Lower lobe of right lung (tissue), 2 donors: ENCODE measurements at regions not wholly inside any gene's neighbourhood (a gene's known extent, or its start where the extent isn't known, plus 50 kb on each side); places are given as distances from the start of the nearest gene placed in this dataset.

Experiments
- ATAC-seq, 2 donors: fragments of 200-7000 bp; cut with Tn5 transposase; one replicate each; pipeline ENCODE4 v1.9.1; 2020 to 2022; ENCODE audit warnings: mild to moderate bottlenecking in 2 of 2, moderate library complexity in 2 of 2
- DNase-seq: peaks from one replicate; pipeline ENCODE4 v3.0.0-alpha.2; 2020
- H3K27ac ChIP-seq: fragments of 200-600 bp; one replicate; pipeline ENCODE4 v1.8.0; 2022
- H3K27me3 ChIP-seq: fragments of 200-600 bp; one replicate; pipeline ENCODE4 v1.8.0; 2022; ENCODE audit warnings: low read depth
- H3K36me3 ChIP-seq: fragments of 200-600 bp; one replicate; pipeline ENCODE4 v1.8.0; 2022; ENCODE audit warnings: mild to moderate bottlenecking
- H3K4me1 ChIP-seq: fragments of 200-600 bp; one replicate; pipeline ENCODE4 v1.8.0; 2022
- H3K4me3 ChIP-seq: fragments of 200-600 bp; one replicate; pipeline ENCODE4 v1.8.0; 2022; ENCODE audit warnings: mild to moderate bottlenecking
- H3K9me3 ChIP-seq: fragments of 200-600 bp; one replicate; pipeline ENCODE4 v1.8.0; 2022
- intact Hi-C: fragments of 100-400 bp; cut with DNase I; formaldehyde crosslinking; loops from one replicate; pipeline ENCODE4 v1.11.0; 2022
- TF ChIP-seq, protein P1 (sequence below): fragments of 200-600 bp; IDR thresholded peaks from one replicate; pipeline ENCODE4 v1.8.0; 2022; ENCODE audit warnings: antibody characterized with exemption, mild to moderate bottlenecking
- donor health status: DM: no; HTN: yes; CAD: no; lungs with severe emphysema.

DNA sequence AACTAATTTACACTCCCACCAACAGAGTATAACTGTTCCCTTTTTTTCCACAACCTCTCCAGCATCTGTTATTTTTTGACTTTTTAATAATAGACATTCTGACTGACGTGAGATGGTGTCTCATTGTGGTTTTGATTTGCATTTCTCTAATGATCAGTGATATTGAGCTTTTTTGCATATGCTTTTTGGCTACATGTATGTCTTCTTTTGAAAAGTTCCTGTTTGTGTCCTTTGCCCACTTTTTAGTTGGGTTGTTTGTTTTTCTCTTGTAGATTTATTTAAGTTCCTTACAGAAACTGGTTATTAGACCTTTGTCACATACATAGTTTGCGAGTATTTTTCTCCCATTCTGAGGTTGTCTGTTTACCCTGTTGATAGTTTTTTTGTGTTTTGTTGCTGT, 375.2 kb downstream of the MATN1 start:
- Histone ChIP-seq H3K27ac (no peak overlapping the region), H3K36me3 (no peaks in the 10 kb centered on the region), H3K27me3 (peaks cover 18% of the 10 kb centered on the region), H3K4me1 (no peaks in the 10 kb centered on the region), H3K9me3 (no peaks in the 10 kb centered on the region), H3K4me3 (no peak overlapping the region)
- TF ChIP-seq, protein P1, sequence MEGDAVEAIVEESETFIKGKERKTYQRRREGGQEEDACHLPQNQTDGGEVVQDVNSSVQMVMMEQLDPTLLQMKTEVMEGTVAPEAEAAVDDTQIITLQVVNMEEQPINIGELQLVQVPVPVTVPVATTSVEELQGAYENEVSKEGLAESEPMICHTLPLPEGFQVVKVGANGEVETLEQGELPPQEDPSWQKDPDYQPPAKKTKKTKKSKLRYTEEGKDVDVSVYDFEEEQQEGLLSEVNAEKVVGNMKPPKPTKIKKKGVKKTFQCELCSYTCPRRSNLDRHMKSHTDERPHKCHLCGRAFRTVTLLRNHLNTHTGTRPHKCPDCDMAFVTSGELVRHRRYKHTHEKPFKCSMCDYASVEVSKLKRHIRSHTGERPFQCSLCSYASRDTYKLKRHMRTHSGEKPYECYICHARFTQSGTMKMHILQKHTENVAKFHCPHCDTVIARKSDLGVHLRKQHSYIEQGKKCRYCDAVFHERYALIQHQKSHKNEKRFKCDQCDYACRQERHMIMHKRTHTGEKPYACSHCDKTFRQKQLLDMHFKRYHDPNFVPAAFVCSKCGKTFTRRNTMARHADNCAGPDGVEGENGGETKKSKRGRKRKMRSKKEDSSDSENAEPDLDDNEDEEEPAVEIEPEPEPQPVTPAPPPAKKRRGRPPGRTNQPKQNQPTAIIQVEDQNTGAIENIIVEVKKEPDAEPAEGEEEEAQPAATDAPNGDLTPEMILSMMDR: no peak
- ATAC-seq: no peak
- intact Hi-C loops: no loop called here
- no peak for DNase-seq

DNA sequence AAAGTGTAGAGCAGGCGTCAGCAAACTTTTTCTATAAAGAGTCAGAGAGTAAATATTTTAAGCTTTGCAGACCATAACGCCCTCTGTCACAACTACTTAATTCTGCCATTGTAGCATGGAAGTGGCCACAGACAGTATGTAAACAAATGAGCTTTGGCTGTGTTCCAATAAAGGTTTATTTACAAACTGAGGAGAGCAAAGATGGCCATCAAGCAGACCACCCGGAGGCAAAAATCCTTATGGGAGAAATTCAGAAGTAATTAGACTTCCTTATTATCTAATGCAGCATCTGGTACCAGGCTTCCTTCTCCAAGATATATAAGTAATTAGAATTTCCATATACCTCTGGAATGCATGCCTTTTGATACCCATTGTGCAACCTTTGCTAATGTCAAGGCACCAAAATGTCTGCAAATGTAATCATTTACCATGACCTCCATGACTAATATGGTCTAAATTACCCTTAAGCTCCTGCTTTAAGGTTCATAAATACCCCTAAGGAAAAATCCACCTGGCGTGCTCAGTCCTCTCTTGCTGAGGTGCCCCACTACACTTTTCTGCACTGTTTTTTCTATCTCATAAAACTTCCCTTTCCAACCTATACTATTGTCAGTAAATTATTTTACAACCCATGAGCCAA, 377.8 kb downstream of the MATN1 start:
- no peak overlapping the region for H3K4me3 ChIP-seq
- intact Hi-C loops: no loop called here
- no peak for ATAC-seq
- no peaks in the 10 kb centered on the region for H3K36me3 ChIP-seq
- H3K27ac ChIP-seq: no peak overlapping the region
- no peaks in the 10 kb centered on the region for H3K9me3 ChIP-seq
- no peak for DNase-seq
- TF ChIP-seq, protein P1: no peak
- H3K4me1 ChIP-seq: no peaks in the 10 kb centered on the region
- H3K27me3 ChIP-seq: peaks cover 43% of the 10 kb centered on the region

DNA sequence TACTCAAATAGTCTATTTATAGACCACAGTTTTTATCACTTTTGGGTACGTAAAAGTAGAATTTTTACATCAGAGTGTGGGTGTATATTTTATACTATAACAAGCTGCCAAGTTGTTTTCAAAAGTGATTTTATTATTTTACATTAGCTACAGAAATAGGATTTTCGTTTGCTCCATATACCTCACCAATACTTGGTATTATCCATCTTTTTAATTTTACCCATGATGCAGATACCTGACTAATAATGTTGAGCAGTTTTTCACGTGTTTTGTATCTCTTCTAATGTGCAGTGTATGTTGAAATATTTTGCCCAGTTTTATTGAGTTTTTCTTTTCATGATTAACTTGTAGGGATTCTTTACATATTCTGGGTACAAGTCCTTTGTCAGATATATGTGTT, 379.8 kb downstream of the MATN1 start:
- no peaks in the 10 kb centered on the region for H3K36me3 ChIP-seq
- no peaks in the 10 kb centered on the region for H3K4me1 ChIP-seq
- H3K4me3 ChIP-seq: no peak overlapping the region
- no peak overlapping the region for H3K27ac ChIP-seq
- TF ChIP-seq, protein P1: no peak
- H3K27me3 ChIP-seq: peaks cover 43% of the 10 kb centered on the region
- DNase-seq (no peak), ATAC-seq (no peak)
- no peaks in the 10 kb centered on the region for H3K9me3 ChIP-seq
- intact Hi-C loops: no loop called here

DNA sequence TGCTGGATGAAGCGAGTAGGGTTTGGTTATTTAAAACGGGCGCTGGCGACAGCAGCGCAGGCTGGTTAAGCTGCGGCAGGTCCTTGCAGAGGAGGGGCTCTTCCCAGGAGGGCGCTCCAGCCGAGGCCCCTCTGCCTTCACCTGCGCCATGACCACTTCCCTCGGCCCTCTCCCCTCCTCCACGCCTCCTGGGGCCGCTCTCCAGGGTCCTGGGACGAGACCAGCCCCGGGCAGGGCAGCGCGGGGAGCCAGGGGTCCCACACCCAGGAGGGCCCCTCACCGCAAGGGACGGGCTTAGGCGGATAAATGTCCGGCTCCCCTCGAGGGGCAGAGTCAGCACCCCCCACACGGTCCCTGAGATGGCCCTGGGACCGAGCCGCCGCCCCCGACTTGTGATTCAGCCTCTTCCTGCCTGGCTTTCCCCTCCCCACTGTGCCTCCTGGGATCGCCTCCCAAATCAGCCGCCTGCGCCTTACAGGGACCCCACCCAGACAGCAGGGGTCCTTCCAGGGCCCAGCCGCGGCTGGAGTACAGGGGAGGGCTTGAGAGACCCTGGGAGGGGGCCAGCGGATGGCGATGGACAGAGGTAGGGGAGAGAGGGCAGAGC, 380.7 kb downstream of the MATN1 start:
- DNase-seq (no peak), ATAC-seq (no peak)
- no peaks in the 10 kb centered on the region for H3K36me3 ChIP-seq
- intact Hi-C loops: no loop called here
- no peak overlapping the region for H3K4me3 ChIP-seq
- H3K27me3 ChIP-seq: peaks cover 42% of the 10 kb centered on the region
- TF ChIP-seq, protein P1: no peak
- H3K9me3 ChIP-seq: no peaks in the 10 kb centered on the region
- H3K27ac ChIP-seq: no peak overlapping the region
- H3K4me1 ChIP-seq: no peaks in the 10 kb centered on the region

DNA sequence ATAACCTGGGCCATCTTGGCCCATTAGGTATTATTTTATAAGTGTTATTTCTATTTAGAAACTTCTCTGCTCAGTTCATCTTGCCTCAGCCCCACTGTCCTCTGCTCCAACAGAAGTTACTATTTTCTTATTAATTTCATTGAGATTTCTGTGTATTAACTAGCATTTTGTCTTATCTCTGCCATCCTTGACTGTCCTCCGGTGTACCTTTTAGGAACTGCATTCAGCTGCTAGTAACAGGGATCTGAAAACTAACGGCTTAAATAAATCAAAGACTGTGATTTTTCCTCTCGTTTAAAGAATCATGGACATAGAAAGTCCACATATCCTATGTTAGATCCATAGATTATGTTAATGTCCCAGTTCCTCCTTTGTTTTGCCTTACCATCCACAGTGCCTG, 382.5 kb downstream of the MATN1 start:
- Histone ChIP-seq H3K27me3 (peaks cover 38% of the 10 kb centered on the region), H3K27ac (no peak overlapping the region), H3K4me1 (no peaks in the 10 kb centered on the region), H3K9me3 (no peaks in the 10 kb centered on the region), H3K36me3 (no peaks in the 10 kb centered on the region), H3K4me3 (no peak overlapping the region)
- intact Hi-C loops: no loop called here
- ATAC-seq: no peak
- TF ChIP-seq, protein P1: no peak
- DNase-seq: no peak
